ENCODE measurements at regions not wholly inside any gene's neighbourhood (a gene's known extent, or its start where the extent isn't known, plus 50 kb on each side); places are given as distances from the start of the nearest gene placed in this dataset.

- Mint-ChIP-seq H3K36me3 (ENCODE audit: insufficient read depth, unreplicated experiment) (no peaks in the 10 kb centered on the region), H3K27me3 (ENCODE audit: insufficient read depth, unreplicated experiment) (no peaks in the 10 kb centered on the region), H3K4me3 (ENCODE audit: unreplicated experiment) (no peak overlapping the region), H3K9me3 (ENCODE audit: unreplicated experiment) (no peaks in the 10 kb centered on the region), H3K27ac (ENCODE audit: low read depth, unreplicated experiment) (no peak overlapping the region), H3K4me1 (ENCODE audit: insufficient read depth, unreplicated experiment) (peaks cover 12% of the 10 kb centered on the region)
- no peak for DNase-seq (ENCODE audit: unreplicated experiment)
- no peak for TF ChIP-seq CTCF (IDR thresholded peaks at IDR 0.05; ENCODE audit: unreplicated experiment)
- ChIA-PET POLR2A (no interaction called here), CTCF (interaction anchor here (1.1 kb wide), 1 partner anchor 11 kb away, joined by 3 read pairs; no protein-coding TSS in a partner anchor)
- no TSS peak for BruUV-seq (replicated peaks)
- intact Hi-C loops (cut with micrococcal nuclease): no loop called here
Measured at GRCh38 chr5:173734716-173735115, 118.3 kb upstream of the BOD1 start.

GRCh38 chr5:173735184-173735583, 118.7 kb upstream of the BOD1 start:
- TF ChIP-seq CTCF (IDR thresholded peaks at IDR 0.05; ENCODE audit: unreplicated experiment): no peak
- Mint-ChIP-seq H3K4me1 (ENCODE audit: insufficient read depth, unreplicated experiment) (peaks cover 14% of the 10 kb centered on the region), H3K4me3 (ENCODE audit: unreplicated experiment) (no peak overlapping the region), H3K27ac (ENCODE audit: low read depth, unreplicated experiment) (no peak overlapping the region), H3K9me3 (ENCODE audit: unreplicated experiment) (no peaks in the 10 kb centered on the region), H3K36me3 (ENCODE audit: insufficient read depth, unreplicated experiment) (no peaks in the 10 kb centered on the region), H3K27me3 (ENCODE audit: insufficient read depth, unreplicated experiment) (no peaks in the 10 kb centered on the region)
- no TSS peak for BruUV-seq (replicated peaks)
- DNase-seq (ENCODE audit: unreplicated experiment): no peak
- intact Hi-C loops (cut with micrococcal nuclease): no loop called here
- POLR2A ChIA-PET: no interaction called here
- CTCF ChIA-PET: interaction anchor here (1.1 kb wide), 1 partner anchor 10 kb away, joined by 3 read pairs; no protein-coding TSS in a partner anchor

DNA sequence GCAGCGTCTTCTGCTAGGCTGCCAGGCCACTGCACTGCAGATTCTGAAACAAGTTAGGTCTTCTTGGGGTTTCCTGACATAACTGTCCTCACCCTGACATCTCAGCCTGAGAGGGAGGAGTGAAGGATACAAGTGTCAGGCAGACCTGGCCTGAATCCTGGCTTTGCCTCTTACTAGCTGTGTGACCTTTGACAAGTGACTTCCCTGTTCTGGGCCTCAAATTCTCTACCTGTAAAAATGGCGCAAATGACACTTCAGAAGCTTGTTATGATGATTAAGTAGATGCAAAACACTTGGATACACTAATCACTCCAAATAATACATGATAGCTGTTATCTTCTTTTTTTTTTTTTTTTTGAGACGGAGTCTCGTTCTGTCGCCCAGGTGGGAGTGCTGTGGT, 119.2 kb upstream of the BOD1 start:
- no peak overlapping the region for H3K4me3 Mint-ChIP-seq (ENCODE audit: unreplicated experiment)
- no peak overlapping the region for H3K27ac Mint-ChIP-seq (ENCODE audit: low read depth, unreplicated experiment)
- TF ChIP-seq CTCF (IDR thresholded peaks at IDR 0.05; ENCODE audit: unreplicated experiment): no peak
- no peaks in the 10 kb centered on the region for H3K27me3 Mint-ChIP-seq (ENCODE audit: insufficient read depth, unreplicated experiment)
- ChIA-PET POLR2A (no interaction called here), CTCF (interaction anchor here (1.0 kb wide), 1 partner anchor 45 kb away, joined by 3 read pairs; no protein-coding TSS in a partner anchor)
- no peaks in the 10 kb centered on the region for H3K36me3 Mint-ChIP-seq (ENCODE audit: insufficient read depth, unreplicated experiment)
- no peak for DNase-seq (ENCODE audit: unreplicated experiment)
- intact Hi-C loops (cut with micrococcal nuclease): no loop called here
- peaks cover 14% of the 10 kb centered on the region for H3K4me1 Mint-ChIP-seq (ENCODE audit: insufficient read depth, unreplicated experiment)
- BruUV-seq (replicated peaks): no TSS peak
- no peaks in the 10 kb centered on the region for H3K9me3 Mint-ChIP-seq (ENCODE audit: unreplicated experiment)

DNA sequence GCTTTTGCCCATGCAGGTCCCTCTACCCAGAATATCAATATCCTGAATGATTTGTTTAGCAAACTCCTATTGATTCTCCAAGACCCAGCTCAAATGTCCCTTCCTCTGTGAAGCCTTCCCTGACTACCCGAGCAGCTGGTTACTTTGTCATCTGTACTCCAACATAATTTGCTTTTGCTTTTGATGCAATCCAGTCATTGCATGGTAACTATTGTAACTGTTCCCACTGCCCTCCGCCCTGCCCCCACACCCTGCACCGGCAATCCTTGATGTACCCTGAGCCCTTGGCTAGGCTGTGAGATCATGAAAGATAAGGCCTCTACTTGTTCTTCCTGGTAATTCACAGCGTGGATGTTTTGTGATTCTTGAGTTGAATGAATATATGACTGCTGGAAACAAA, 119.9 kb upstream of the BOD1 start:
- no peaks in the 10 kb centered on the region for H3K36me3 Mint-ChIP-seq (ENCODE audit: insufficient read depth, unreplicated experiment)
- peaks cover 19% of the 10 kb centered on the region for H3K4me1 Mint-ChIP-seq (ENCODE audit: insufficient read depth, unreplicated experiment)
- BruUV-seq (replicated peaks): no TSS peak
- H3K9me3 Mint-ChIP-seq (ENCODE audit: unreplicated experiment): no peaks in the 10 kb centered on the region
- no peak for DNase-seq (ENCODE audit: unreplicated experiment)
- intact Hi-C loops (cut with micrococcal nuclease): no loop called here
- no peaks in the 10 kb centered on the region for H3K27me3 Mint-ChIP-seq (ENCODE audit: insufficient read depth, unreplicated experiment)
- no peak overlapping the region for H3K4me3 Mint-ChIP-seq (ENCODE audit: unreplicated experiment)
- POLR2A ChIA-PET: interaction anchor here (0.7 kb wide), 1 partner anchor 11 kb away, joined by 3 read pairs; no protein-coding TSS in a partner anchor
- CTCF ChIA-PET: interaction anchor here (1.0 kb wide), 1 partner anchor 45 kb away, joined by 3 read pairs; no protein-coding TSS in a partner anchor
- no peak for TF ChIP-seq CTCF (IDR thresholded peaks at IDR 0.05; ENCODE audit: unreplicated experiment)
- no peak overlapping the region for H3K27ac Mint-ChIP-seq (ENCODE audit: low read depth, unreplicated experiment)
